Endothelial cell (in vitro differentiated cells): ENCODE measurements at regions not wholly inside any gene's neighbourhood (a gene's known extent, or its start where the extent isn't known, plus 50 kb on each side); places are given as distances from the start of the nearest gene placed in this dataset.

Experiments used
- DNase-seq: peaks from one replicate; pipeline ENCODE4 v3.0.0; 2021; ENCODE audit warnings: low spot score
- H3K27ac Mint-ChIP-seq: one replicate; pipeline ENCODE4 v1.8.0; 2021; ENCODE audit warnings: mixed read lengths, inconsistent platforms; ENCODE audit not compliant: unreplicated experiment
- H3K27me3 Mint-ChIP-seq: one replicate; pipeline ENCODE4 v1.8.0; 2021; ENCODE audit warnings: mild to moderate bottlenecking, moderate library complexity, mixed read lengths, inconsistent platforms; ENCODE audit not compliant: unreplicated experiment
- H3K36me3 Mint-ChIP-seq: one replicate; pipeline ENCODE4 v1.8.0; 2021; ENCODE audit warnings: mild to moderate bottlenecking, low read depth, mixed read lengths, inconsistent platforms; ENCODE audit not compliant: unreplicated experiment
- H3K4me1 Mint-ChIP-seq: one replicate; pipeline ENCODE4 v1.8.0; 2021; ENCODE audit warnings: mild to moderate bottlenecking, mixed read lengths, inconsistent platforms; ENCODE audit not compliant: unreplicated experiment
- H3K4me3 Mint-ChIP-seq: one replicate; pipeline ENCODE4 v1.8.0; 2021; ENCODE audit warnings: mild to moderate bottlenecking, mixed read lengths, inconsistent platforms; ENCODE audit not compliant: unreplicated experiment
- H3K9me3 Mint-ChIP-seq: one replicate; pipeline ENCODE4 v1.8.0; 2021; ENCODE audit warnings: mixed read lengths, inconsistent platforms; ENCODE audit not compliant: unreplicated experiment
- TF ChIP-seq, protein P1 (sequence below): fragments of 200-600 bp; sonication (generic); IDR thresholded peaks from one replicate; pipeline ENCODE4 v1.5.0; 2021; ENCODE audit warnings: antibody characterized with exemption; ENCODE audit not compliant: unreplicated experiment

DNA sequence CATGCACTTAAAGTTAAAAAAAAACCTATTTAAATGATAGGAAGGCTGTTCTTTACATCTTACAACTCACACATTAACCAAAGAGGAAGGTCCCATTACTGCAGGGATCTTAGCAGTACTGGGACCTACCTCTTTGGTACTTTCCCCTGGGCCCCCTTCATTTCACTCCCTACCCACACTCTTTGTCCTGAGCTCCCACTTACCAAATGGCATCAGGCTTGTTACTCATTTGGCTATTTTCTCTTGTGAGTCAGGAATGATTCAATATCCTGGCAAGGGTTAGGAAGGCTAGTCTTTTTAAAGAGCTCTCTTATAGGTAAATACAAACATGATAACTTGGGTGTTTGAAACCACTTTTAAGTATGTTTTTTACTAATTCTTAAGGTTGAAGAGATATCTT, 117.4 kb upstream of the ELL2 start:
- Mint-ChIP-seq H3K4me3 (no peak overlapping the region), H3K27me3 (no peaks in the 10 kb centered on the region), H3K36me3 (no peaks in the 10 kb centered on the region), H3K27ac (no peak overlapping the region), H3K9me3 (no peaks in the 10 kb centered on the region), H3K4me1 (peaks cover 35% of the 10 kb centered on the region)
- TF ChIP-seq, protein P1, sequence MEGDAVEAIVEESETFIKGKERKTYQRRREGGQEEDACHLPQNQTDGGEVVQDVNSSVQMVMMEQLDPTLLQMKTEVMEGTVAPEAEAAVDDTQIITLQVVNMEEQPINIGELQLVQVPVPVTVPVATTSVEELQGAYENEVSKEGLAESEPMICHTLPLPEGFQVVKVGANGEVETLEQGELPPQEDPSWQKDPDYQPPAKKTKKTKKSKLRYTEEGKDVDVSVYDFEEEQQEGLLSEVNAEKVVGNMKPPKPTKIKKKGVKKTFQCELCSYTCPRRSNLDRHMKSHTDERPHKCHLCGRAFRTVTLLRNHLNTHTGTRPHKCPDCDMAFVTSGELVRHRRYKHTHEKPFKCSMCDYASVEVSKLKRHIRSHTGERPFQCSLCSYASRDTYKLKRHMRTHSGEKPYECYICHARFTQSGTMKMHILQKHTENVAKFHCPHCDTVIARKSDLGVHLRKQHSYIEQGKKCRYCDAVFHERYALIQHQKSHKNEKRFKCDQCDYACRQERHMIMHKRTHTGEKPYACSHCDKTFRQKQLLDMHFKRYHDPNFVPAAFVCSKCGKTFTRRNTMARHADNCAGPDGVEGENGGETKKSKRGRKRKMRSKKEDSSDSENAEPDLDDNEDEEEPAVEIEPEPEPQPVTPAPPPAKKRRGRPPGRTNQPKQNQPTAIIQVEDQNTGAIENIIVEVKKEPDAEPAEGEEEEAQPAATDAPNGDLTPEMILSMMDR: no peak
- DNase-seq: no peak

DNA sequence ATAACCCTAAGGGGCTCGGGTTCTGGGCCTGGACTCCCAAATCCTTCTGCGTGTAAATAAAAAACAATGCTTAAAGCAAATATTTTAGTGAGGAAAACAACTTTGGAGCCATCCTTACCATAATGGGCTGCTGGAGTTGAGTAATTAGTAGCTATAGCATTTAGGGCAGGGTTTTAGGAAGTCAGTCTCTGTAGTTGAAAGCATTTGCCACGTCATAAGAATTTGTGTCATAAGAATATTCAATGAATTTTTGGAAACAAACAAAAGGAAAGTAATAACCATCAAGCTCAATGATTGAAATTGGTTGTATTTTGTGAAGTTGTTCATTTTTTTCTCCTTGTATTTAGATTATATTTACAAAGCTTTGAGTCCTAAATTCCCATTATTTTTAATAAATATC, 114.8 kb upstream of the ELL2 start:
- TF ChIP-seq, protein P1: no peak
- Mint-ChIP-seq H3K9me3 (no peaks in the 10 kb centered on the region), H3K27me3 (no peaks in the 10 kb centered on the region), H3K36me3 (no peaks in the 10 kb centered on the region), H3K27ac (no peak overlapping the region), H3K4me3 (no peak overlapping the region), H3K4me1 (peaks cover 32% of the 10 kb centered on the region)
- DNase-seq: no peak

DNA sequence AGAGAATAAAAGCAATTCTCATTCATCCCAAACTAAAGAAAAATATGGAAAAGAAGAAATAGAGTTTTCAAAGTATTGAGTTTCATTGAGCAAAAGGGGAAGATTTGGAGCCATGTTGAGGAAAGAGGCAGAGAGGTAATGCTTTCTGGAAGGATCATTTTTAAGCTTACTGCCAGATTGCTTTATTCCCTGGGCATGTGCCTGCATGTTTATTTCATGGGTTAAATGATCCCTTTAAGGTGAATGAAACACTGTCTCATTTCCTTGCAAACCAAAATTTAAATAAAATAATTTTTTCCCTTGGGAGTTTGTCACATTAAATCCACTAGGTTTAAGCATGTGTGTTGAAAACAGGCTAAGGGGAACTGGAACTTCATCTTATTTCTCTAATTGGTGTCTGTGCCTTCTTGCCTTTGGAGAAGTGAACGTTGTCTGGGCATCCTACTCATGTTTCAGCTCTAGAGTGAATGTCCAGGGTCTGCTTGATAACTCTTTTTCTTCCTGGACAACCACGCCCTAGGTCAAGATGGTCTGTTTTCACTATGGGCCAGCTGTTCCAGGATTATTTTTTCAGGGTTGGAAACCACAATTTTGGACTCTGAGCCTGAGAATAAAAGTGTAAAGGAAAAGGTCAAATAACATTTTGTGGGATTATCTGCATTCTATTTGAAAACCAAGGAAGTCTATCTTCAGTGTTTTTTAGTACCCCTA, 114.1 kb upstream of the ELL2 start:
- TF ChIP-seq, protein P1: no peak
- no peaks in the 10 kb centered on the region for H3K9me3 Mint-ChIP-seq
- no peaks in the 10 kb centered on the region for H3K27me3 Mint-ChIP-seq
- no peak overlapping the region for H3K4me3 Mint-ChIP-seq
- no peak for DNase-seq
- H3K36me3 Mint-ChIP-seq: no peaks in the 10 kb centered on the region
- peaks cover 25% of the 10 kb centered on the region for H3K4me1 Mint-ChIP-seq
- H3K27ac Mint-ChIP-seq: no peak overlapping the region

DNA sequence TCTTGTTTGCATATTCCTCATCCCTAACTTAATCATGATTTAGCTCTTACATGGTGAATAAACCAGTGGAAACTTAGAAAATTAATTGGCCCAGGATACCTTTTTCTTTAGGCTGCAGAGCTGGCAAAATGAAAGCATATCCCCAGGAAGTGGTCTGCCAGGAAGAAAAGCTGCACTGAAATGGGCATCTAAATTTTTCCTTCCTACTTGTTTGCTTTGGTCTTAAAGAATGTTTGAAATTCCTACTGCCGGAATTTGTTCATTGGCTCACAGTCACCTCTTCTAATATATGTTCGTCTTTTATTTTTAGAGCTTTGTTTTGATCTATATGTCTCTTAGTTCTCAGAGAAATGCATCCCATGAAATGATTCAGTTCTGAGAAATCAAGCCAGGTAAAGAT, 113.2 kb upstream of the ELL2 start:
- H3K4me1 Mint-ChIP-seq: peaks cover 22% of the 10 kb centered on the region
- no peak for DNase-seq
- H3K36me3 Mint-ChIP-seq: no peaks in the 10 kb centered on the region
- TF ChIP-seq, protein P1: no peak
- H3K27ac Mint-ChIP-seq: no peak overlapping the region
- no peaks in the 10 kb centered on the region for H3K27me3 Mint-ChIP-seq
- no peak overlapping the region for H3K4me3 Mint-ChIP-seq
- H3K9me3 Mint-ChIP-seq: no peaks in the 10 kb centered on the region

DNA sequence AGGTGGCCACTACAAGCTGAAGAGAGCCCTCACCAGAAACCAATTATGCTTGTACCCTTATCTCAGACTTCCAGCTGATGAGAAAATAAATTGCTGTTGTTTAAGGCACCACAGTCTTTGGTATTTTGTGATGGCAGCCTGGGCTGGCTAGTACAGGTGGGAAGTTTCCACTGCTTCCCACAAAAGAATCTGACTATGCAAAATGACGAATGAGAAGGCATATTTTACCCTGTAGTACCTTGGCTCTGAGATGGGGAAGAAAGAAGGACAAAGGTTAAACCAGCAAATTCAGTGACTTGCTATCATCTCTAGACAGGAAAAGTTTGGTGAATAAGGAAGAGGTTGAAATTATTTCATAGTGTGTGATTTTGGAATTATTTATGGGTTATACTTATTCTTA, 112.8 kb upstream of the ELL2 start:
- H3K4me1 Mint-ChIP-seq: peaks cover 22% of the 10 kb centered on the region
- TF ChIP-seq, protein P1: no peak
- no peaks in the 10 kb centered on the region for H3K36me3 Mint-ChIP-seq
- no peak overlapping the region for H3K27ac Mint-ChIP-seq
- H3K27me3 Mint-ChIP-seq: no peaks in the 10 kb centered on the region
- H3K9me3 Mint-ChIP-seq: no peaks in the 10 kb centered on the region
- no peak overlapping the region for H3K4me3 Mint-ChIP-seq
- DNase-seq: no peak
